ENCODE measurements at regions not wholly inside any gene's neighbourhood (a gene's known extent, or its start where the extent isn't known, plus 50 kb on each side); places are given as distances from the start of the nearest gene placed in this dataset.

- H3K18ac ChIP-seq (ENCODE audit: low read length), result no peak overlapping the region
- H2BK15ac ChIP-seq (ENCODE audit: low read length), result no peak overlapping the region
- H3K4ac ChIP-seq (ENCODE audit: low read length), result no peak overlapping the region
- no peaks in the 10 kb centered on the region for H3K36me3 ChIP-seq (replicated peaks in 1 of 2; ENCODE audit: control insufficient read depth in 2 of 2, insufficient read depth in 2 of 2, low read length in 2 of 2)
- no peak overlapping the region for H2BK5ac ChIP-seq (ENCODE audit: low read length)
- no peaks in the 10 kb centered on the region for H3K27me3 ChIP-seq (ENCODE audit: control insufficient read depth in 3 of 3, insufficient read depth in 3 of 3, low read depth in 1 of 3, low read length in 3 of 3)
- no peak overlapping the region for H3K14ac ChIP-seq (ENCODE audit: low read length)
- no peak overlapping the region for H3K23ac ChIP-seq (ENCODE audit: low read depth, low read length, poor library complexity)
- H3K4me2 ChIP-seq (ENCODE audit: insufficient read depth, low read length, poor library complexity, severe bottlenecking), result no peak overlapping the region
- DNase-seq (ENCODE audit: low spot score), result no peak
- no peak overlapping the region for H2BK12ac ChIP-seq (ENCODE audit: low read length)
- no peak overlapping the region for H3K27ac ChIP-seq (replicated peaks; ENCODE audit: low read length)
- no peak overlapping the region for H4K91ac ChIP-seq (ENCODE audit: low read depth, low read length, poor library complexity)
- H3K4me3 ChIP-seq (ENCODE audit: low read length in 2 of 2), result no peak overlapping the region
- H2AK5ac ChIP-seq (ENCODE audit: low read depth, low read length), result no peak overlapping the region
- no CpG with 5 or more reads among the region's 3 CpGs for WGBS, 2 donors (ENCODE audit: extremely low coverage in 2 of 2, insufficient read length in 2 of 2, insufficient replicate concordance in 1 of 2)
- H4K8ac ChIP-seq (ENCODE audit: low read depth, low read length), result no peak overlapping the region
- H3K4me1 ChIP-seq (ENCODE audit: control insufficient read depth in 2 of 2, insufficient read depth in 1 of 2, low read depth in 1 of 2, low read length in 2 of 2), result no peaks in the 10 kb centered on the region
- H2AFZ ChIP-seq (ENCODE audit: low read length), result no peak overlapping the region
- no peak overlapping the region for H2BK120ac ChIP-seq (ENCODE audit: low read depth, low read length)
- no peaks in the 10 kb centered on the region for H3K9me3 ChIP-seq (replicated peaks in 1 of 2; ENCODE audit: control insufficient read depth in 2 of 2, insufficient read depth in 1 of 2, low read depth in 1 of 2, low read length in 2 of 2)
- H3K9ac ChIP-seq (ENCODE audit: low read depth, low read length, poor library complexity), result no peak overlapping the region
- H3K79me1 ChIP-seq (ENCODE audit: low read depth, low read length), result no peaks in the 10 kb centered on the region
Measured at GRCh38 chr10:20627946-20628507, 269.1 kb downstream of the NEBL start.

GRCh38 chr10:20627087-20627486 is 270.0 kb downstream of the NEBL start:
- no peak overlapping the region for H3K14ac ChIP-seq (ENCODE audit: low read length)
- no peak overlapping the region for H4K8ac ChIP-seq (ENCODE audit: low read depth, low read length)
- no peak overlapping the region for H3K4me3 ChIP-seq (ENCODE audit: low read length in 2 of 2)
- no peak overlapping the region for H3K23ac ChIP-seq (ENCODE audit: low read depth, low read length, poor library complexity)
- H4K91ac ChIP-seq (ENCODE audit: low read depth, low read length, poor library complexity), result no peak overlapping the region
- no peak overlapping the region for H2BK5ac ChIP-seq (ENCODE audit: low read length)
- no peak overlapping the region for H3K27ac ChIP-seq (replicated peaks; ENCODE audit: low read length)
- WGBS, 2 donors (ENCODE audit: extremely low coverage in 2 of 2, insufficient read length in 2 of 2, insufficient replicate concordance in 1 of 2), result no CpG with 5 or more reads among the region's 1 CpG
- H3K79me1 ChIP-seq (ENCODE audit: low read depth, low read length), result no peaks in the 10 kb centered on the region
- no peak overlapping the region for H3K18ac ChIP-seq (ENCODE audit: low read length)
- H3K4me2 ChIP-seq (ENCODE audit: insufficient read depth, low read length, poor library complexity, severe bottlenecking), result no peak overlapping the region
- H3K9ac ChIP-seq (ENCODE audit: low read depth, low read length, poor library complexity), result no peak overlapping the region
- H2AFZ ChIP-seq (ENCODE audit: low read length), result no peak overlapping the region
- H2BK15ac ChIP-seq (ENCODE audit: low read length), result no peak overlapping the region
- no peaks in the 10 kb centered on the region for H3K27me3 ChIP-seq (ENCODE audit: control insufficient read depth in 3 of 3, insufficient read depth in 3 of 3, low read depth in 1 of 3, low read length in 3 of 3)
- no peak for DNase-seq (ENCODE audit: low spot score)
- H3K9me3 ChIP-seq (replicated peaks in 1 of 2; ENCODE audit: control insufficient read depth in 2 of 2, insufficient read depth in 1 of 2, low read depth in 1 of 2, low read length in 2 of 2), result no peaks in the 10 kb centered on the region
- H3K4me1 ChIP-seq (ENCODE audit: control insufficient read depth in 2 of 2, insufficient read depth in 1 of 2, low read depth in 1 of 2, low read length in 2 of 2), result no peaks in the 10 kb centered on the region
- H2AK5ac ChIP-seq (ENCODE audit: low read depth, low read length), result no peak overlapping the region
- H2BK120ac ChIP-seq (ENCODE audit: low read depth, low read length), result no peak overlapping the region
- H3K4ac ChIP-seq (ENCODE audit: low read length), result no peak overlapping the region
- H2BK12ac ChIP-seq (ENCODE audit: low read length), result no peak overlapping the region
- no peaks in the 10 kb centered on the region for H3K36me3 ChIP-seq (replicated peaks in 1 of 2; ENCODE audit: control insufficient read depth in 2 of 2, insufficient read depth in 2 of 2, low read length in 2 of 2)

DNA sequence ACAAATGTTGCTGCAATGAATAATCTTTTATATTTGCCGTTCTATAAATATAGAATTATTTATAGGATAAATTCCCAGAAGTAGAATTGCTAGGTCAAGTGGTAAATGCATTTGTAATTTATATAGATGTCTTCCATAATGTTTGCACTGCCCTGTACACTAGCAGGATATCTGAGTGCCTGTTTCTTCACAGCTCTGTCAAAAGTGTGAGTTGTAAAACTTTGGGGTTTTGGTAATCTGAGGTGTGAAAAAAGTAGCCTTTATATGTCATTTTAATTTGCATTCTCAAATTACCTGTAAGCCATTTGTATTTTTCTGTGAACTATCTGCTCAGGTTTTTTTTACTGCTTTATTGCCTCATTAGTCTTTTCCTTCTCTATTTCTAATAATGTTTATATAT is 271.2 kb downstream of the NEBL start:
- Histone ChIP-seq H2AFZ (ENCODE audit: low read length) (no peak overlapping the region), H3K79me1 (ENCODE audit: low read depth, low read length) (no peaks in the 10 kb centered on the region), H3K9me3 (replicated peaks in 1 of 2; ENCODE audit: control insufficient read depth in 2 of 2, insufficient read depth in 1 of 2, low read depth in 1 of 2, low read length in 2 of 2) (no peaks in the 10 kb centered on the region), H3K4ac (ENCODE audit: low read length) (no peak overlapping the region), H3K9ac (ENCODE audit: low read depth, low read length, poor library complexity) (no peak overlapping the region), H2BK12ac (ENCODE audit: low read length) (no peak overlapping the region), H4K91ac (ENCODE audit: low read depth, low read length, poor library complexity) (no peak overlapping the region), H2BK15ac (ENCODE audit: low read length) (no peak overlapping the region), H3K27ac (replicated peaks; ENCODE audit: low read length) (no peak overlapping the region), H3K4me1 (ENCODE audit: control insufficient read depth in 2 of 2, insufficient read depth in 1 of 2, low read depth in 1 of 2, low read length in 2 of 2) (no peaks in the 10 kb centered on the region), H2BK5ac (ENCODE audit: low read length) (no peak overlapping the region), H4K8ac (ENCODE audit: low read depth, low read length) (no peak overlapping the region), H3K27me3 (ENCODE audit: control insufficient read depth in 3 of 3, insufficient read depth in 3 of 3, low read depth in 1 of 3, low read length in 3 of 3) (no peaks in the 10 kb centered on the region), H3K4me3 (ENCODE audit: low read length in 2 of 2) (no peak overlapping the region), H3K18ac (ENCODE audit: low read length) (no peak overlapping the region), H3K4me2 (ENCODE audit: insufficient read depth, low read length, poor library complexity, severe bottlenecking) (no peak overlapping the region), H2BK120ac (ENCODE audit: low read depth, low read length) (no peak overlapping the region), H3K14ac (ENCODE audit: low read length) (no peak overlapping the region), H3K36me3 (replicated peaks in 1 of 2; ENCODE audit: control insufficient read depth in 2 of 2, insufficient read depth in 2 of 2, low read length in 2 of 2) (no peaks in the 10 kb centered on the region), H3K23ac (ENCODE audit: low read depth, low read length, poor library complexity) (no peak overlapping the region), H2AK5ac (ENCODE audit: low read depth, low read length) (no peak overlapping the region)
- DNase-seq (ENCODE audit: low spot score), result no peak
- WGBS, 2 donors (ENCODE audit: extremely low coverage in 2 of 2, insufficient read length in 2 of 2, insufficient replicate concordance in 1 of 2), result no CpG with 5 or more reads among the region's 1 CpG

- no peak overlapping the region for H2BK120ac ChIP-seq (ENCODE audit: low read depth, low read length)
- H2BK12ac ChIP-seq (ENCODE audit: low read length), result no peak overlapping the region
- no peaks in the 10 kb centered on the region for H3K4me1 ChIP-seq (ENCODE audit: control insufficient read depth in 2 of 2, insufficient read depth in 1 of 2, low read depth in 1 of 2, low read length in 2 of 2)
- no CpG with 5 or more reads among the region's 4 CpGs for WGBS, 2 donors (ENCODE audit: extremely low coverage in 2 of 2, insufficient read length in 2 of 2, insufficient replicate concordance in 1 of 2)
- no peaks in the 10 kb centered on the region for H3K36me3 ChIP-seq (replicated peaks in 1 of 2; ENCODE audit: control insufficient read depth in 2 of 2, insufficient read depth in 2 of 2, low read length in 2 of 2)
- no peak overlapping the region for H2BK5ac ChIP-seq (ENCODE audit: low read length)
- H3K9ac ChIP-seq (ENCODE audit: low read depth, low read length, poor library complexity), result no peak overlapping the region
- no peak overlapping the region for H3K4me3 ChIP-seq (ENCODE audit: low read length in 2 of 2)
- no peak overlapping the region for H3K14ac ChIP-seq (ENCODE audit: low read length)
- H3K27ac ChIP-seq (replicated peaks; ENCODE audit: low read length), result no peak overlapping the region
- H3K4me2 ChIP-seq (ENCODE audit: insufficient read depth, low read length, poor library complexity, severe bottlenecking), result no peak overlapping the region
- H2AFZ ChIP-seq (ENCODE audit: low read length), result no peak overlapping the region
- H3K9me3 ChIP-seq (replicated peaks in 1 of 2; ENCODE audit: control insufficient read depth in 2 of 2, insufficient read depth in 1 of 2, low read depth in 1 of 2, low read length in 2 of 2), result no peaks in the 10 kb centered on the region
- H3K27me3 ChIP-seq (ENCODE audit: control insufficient read depth in 3 of 3, insufficient read depth in 3 of 3, low read depth in 1 of 3, low read length in 3 of 3), result no peaks in the 10 kb centered on the region
- H4K8ac ChIP-seq (ENCODE audit: low read depth, low read length), result no peak overlapping the region
- H2BK15ac ChIP-seq (ENCODE audit: low read length), result no peak overlapping the region
- no peak overlapping the region for H4K91ac ChIP-seq (ENCODE audit: low read depth, low read length, poor library complexity)
- no peak overlapping the region for H3K23ac ChIP-seq (ENCODE audit: low read depth, low read length, poor library complexity)
- H3K79me1 ChIP-seq (ENCODE audit: low read depth, low read length), result no peaks in the 10 kb centered on the region
- H3K4ac ChIP-seq (ENCODE audit: low read length), result no peak overlapping the region
- DNase-seq (ENCODE audit: low spot score), result no peak
- no peak overlapping the region for H2AK5ac ChIP-seq (ENCODE audit: low read depth, low read length)
- no peak overlapping the region for H3K18ac ChIP-seq (ENCODE audit: low read length)
Measured at GRCh38 chr10:20624642-20625041, 272.5 kb downstream of the NEBL start.

Measured in neuronal stem cell (in vitro differentiated cells).